GM18505 (cell line): ENCODE measurements at regions not wholly inside any gene's neighbourhood (a gene's known extent, or its start where the extent isn't known, plus 50 kb on each side); places are given as distances from the start of the nearest gene placed in this dataset.

Experiments used
- ATAC-seq: cut with Tn5 transposase; IDR thresholded peaks from one replicate; pipeline ENCODE4 v1.9.1; 2021; ENCODE audit not compliant: unreplicated experiment
- POLR2A ChIP-seq: IDR thresholded peaks from 4 replicates; pipeline ENCODE4 v1.6.1; 2011; ENCODE audit warnings: borderline replicate concordance; ENCODE audit not compliant: insufficient read depth, insufficient read length; ENCODE audit errors: extremely low read depth

DNA sequence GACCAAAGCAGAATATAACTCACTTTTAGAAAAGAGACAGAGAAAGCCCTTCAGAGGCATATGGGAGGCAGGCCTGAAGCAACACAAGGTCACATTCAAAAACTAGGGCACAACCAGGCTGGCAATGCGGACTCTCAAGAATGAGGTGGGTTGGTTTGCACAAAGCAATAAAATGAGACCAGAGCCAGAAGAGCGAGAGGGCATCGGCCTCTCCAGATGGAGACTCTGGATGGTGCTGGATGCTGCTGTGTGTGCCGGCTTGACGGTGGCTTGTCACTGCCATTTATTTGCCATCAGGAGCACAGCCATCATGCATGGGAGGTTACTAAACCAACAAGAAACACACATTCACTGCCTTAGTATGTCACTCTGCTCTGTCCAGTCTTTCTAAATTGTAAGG, 649.4 kb downstream of the DIAPH3 start:
- no peak for TF ChIP-seq POLR2A
- ATAC-seq: no peak

DNA sequence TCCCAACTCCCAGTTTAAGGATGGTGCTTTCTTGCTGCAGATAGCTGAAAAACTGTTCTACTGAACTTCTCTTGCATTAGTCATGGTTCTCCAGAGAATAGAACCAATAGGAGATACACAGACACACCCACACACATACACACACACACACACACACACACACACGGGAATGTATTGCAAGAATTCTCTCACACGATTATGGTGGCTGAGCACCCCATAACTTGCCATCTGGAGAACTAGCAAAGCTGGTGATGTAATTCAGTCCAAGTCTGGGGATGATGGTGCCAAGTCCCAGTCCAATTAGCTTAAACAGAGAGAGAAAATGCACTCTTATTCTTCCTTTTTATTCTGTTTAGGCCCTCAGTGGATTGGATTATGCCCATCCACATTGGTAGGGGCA, 643.9 kb downstream of the DIAPH3 start:
- no peak for ATAC-seq
- no peak for TF ChIP-seq POLR2A

DNA sequence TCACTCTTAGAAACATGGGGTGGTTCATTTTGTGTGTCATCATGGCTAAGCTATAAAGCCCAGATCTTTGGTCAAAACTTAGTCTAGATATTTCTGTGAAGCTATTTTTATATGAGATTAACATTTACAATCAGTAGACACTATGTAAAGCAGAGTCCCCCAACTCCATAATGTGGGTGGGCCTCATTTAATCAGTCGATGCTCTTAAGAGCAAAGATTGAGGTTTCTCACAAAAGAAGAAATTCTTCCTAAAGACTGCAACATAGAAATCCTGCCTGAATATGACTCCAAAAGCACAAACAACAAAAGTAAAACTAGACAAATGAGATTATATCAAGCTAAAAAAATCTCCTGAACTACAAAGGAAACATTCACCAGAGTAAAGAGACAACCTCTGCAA, 642.2 kb downstream of the DIAPH3 start:
- ATAC-seq: no peak
- TF ChIP-seq POLR2A: no peak

DNA sequence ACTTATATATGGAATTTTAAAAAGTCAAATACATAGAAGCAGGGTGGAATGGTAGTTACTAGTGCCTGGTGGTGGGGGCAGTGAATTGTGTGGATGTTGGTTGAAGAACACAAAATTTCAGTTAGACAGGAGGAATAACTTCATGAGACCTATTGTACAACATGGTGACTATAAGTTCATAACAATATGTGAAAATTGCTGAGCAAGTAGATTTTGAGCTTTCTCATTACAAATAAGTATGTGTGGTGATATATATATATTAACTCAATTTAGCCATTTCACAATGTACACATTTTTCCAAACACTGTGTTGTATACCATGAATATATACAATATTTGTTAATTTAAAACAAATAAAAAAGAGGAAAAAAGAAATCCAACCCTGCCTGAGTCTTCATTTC, 641.1 kb downstream of the DIAPH3 start:
- no peak for TF ChIP-seq POLR2A
- ATAC-seq: no peak

DNA sequence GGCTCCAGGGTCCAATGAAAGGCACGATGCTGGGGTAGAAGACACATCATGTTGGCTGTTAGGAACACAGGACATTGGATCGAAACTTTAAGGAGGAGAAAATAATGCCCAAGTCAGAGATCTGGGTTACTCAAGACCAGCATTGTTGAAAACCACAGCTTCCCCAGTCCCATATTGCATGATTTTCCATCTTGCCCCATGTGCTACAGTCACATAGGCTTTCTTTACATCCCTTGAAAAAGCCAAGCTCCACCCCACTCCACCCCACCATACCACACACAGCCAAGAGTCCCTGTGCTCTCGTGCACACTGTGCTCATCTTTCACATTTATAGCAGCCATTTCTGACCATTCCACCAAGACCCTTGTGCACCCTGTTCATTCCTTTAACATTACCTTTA, 636.2 kb downstream of the DIAPH3 start:
- ATAC-seq: no peak
- no peak for TF ChIP-seq POLR2A

DNA sequence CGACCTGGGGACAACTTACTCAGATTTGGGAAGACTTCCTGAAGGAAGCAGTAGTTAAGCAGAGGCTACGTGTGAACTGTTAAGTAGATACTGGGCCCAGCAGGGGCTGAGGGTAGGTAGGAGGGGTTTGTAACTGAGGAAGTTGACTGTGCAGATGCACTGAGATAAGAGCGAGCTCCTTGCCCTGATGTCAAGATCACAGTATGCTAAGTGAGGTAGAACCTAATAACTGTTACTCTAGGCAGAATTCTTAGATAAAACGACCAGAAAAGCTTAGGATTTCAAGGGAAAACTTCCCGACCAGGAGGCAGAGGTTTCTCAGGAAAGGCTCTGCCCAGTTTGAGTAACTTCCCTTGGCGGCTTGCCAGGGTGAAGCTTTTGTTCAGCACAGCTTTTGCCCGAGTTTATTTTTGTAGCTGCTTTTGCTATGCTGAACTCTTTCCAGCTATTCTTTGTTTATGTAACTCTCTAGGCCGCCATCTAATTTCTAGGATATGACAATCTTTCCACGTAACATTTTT, 632.1 kb downstream of the DIAPH3 start:
- peak; percentile 89 for ATAC-seq
- TF ChIP-seq POLR2A: no peak

DNA sequence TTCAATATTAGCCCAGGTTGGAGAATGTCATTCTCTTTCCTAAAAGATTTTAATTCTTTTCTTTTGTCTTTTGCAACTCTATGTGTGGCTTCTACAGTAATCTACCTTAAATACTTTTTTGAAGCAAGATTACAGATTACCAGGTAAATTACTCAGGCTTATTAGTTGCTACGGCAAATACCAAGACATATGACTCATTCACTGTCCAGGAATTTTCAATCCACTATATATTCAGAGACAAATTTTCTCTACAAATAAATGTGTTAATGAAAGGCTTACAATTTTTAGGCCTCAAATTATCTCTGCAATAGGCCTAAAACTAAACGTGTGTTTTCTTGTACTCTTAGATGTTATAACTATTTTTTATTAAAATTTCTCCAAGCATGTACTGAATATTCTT, 631.3 kb downstream of the DIAPH3 start:
- no peak for ATAC-seq
- no peak for TF ChIP-seq POLR2A

DNA sequence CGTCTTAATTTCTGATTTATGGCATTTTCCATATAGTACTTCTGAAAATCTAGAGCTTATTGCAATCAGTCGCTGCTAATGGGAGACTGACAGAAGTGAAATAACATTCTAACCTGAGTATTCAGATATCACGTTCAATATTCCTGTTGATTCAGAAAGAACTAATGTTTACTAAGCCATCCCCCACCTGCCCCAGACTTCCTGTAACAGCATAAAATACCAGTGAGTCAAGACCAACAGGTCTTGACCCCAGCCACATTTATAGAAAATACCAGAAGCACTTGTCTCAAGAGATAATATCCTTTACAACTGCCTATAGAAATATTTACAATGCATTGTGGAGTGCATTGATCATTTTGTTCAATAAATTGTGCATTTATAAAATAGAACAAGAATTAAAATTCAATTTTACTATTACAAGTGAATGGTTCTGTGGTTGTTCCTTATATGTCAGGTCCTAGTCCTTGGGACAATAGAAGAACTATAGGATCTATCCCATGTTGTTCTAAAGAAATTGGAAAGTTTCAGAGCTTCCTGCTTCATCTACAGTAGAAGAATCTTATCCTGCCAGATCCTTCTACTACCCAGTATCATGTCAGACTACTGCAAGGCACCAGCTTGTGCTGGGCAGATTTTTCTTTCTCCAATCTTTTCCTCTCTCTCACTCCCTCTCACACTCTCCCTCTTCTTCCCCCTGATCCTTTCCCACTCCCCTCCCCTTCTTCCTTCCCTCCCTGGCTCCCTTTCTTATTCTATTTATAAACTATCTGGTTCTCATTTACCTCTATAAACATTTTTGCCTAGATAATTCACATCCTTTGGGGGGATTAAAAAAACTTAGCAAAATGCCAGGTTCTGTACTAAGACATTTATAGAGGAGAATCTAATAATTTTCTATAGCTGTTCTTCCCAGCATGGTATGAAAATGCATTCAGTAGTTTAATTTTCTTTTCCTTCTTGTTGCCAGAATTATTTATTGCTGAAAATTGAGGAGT, 629.9 kb downstream of the DIAPH3 start:
- ATAC-seq: no peak
- TF ChIP-seq POLR2A: no peak

DNA sequence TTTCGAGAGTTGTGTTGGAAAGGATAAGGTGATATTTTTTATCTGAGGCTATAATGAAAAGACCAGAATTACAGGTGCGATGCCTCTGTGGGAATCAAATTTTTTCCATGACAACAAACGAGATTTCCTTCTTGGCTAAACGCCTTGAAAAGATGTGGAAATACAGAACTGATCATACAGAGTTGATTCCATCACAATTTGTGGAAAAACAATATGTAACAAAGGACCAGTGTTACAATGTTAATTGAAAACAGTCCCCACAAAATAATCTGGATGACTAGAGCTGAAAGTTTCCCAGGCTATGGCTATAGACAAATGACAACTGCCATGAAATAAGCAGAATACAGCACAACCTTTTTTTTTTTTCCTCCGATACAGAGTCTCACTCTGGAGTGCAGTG, 628.9 kb downstream of the DIAPH3 start:
- TF ChIP-seq POLR2A: no peak
- no peak for ATAC-seq

DNA sequence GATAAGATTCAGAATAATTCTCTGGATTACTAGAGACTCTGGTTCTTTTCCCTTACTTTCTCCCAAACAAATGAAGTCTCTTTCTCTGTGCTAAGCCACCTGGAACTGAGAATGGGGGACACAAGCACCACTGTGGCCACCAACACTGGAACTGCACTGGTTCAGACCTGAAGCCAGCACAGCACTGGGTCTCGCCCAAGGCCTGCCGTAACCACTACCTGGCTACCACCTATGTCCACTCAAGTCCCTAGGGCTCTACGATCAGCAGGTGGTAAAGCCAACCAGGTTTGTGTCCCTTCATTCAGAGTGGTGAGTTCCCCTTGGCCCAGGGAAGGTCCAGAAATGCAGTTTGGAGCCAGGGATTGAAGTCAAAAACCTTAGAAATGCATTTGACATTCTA, 626.2 kb downstream of the DIAPH3 start:
- TF ChIP-seq POLR2A: no peak
- ATAC-seq: no peak

DNA sequence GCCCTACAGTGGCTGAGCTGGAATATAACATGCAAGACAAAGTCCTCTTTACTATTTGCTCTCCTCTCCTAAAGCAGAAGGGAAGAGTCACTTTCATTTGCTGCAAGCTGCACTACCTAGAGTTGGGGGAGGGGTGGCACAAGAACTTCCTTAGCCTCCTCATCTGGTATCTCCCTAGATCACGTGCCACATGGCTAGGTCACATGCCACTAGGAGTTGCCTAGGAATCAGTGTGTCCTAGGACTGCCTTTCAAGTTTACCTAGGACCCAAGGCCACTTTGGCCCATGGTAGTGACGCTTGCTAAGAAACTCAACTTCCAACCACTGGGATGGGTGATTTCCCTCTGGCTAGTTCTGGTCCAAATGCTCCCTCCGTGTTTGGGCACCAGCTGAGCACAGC, 625.2 kb downstream of the DIAPH3 start:
- ATAC-seq: no peak
- no peak for TF ChIP-seq POLR2A

DNA sequence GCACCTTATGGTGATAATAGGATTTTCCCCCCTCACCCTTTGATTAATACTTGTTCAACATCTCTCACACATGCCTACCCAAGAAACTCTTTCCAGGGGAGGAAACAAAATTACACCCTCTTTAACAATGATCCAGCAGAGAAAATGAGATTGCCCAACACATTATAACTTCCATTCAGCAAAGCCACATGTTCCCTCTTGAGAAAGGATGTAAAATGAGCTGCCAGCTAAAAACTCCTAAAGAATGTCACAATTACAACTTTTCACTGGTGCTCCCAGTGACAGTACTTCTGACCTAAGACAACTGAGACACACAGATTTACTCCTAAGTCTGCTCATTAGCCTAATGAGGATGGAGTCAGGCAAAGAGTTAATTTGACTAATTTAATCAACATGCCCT, 621.4 kb downstream of the DIAPH3 start:
- TF ChIP-seq POLR2A: no peak

DNA sequence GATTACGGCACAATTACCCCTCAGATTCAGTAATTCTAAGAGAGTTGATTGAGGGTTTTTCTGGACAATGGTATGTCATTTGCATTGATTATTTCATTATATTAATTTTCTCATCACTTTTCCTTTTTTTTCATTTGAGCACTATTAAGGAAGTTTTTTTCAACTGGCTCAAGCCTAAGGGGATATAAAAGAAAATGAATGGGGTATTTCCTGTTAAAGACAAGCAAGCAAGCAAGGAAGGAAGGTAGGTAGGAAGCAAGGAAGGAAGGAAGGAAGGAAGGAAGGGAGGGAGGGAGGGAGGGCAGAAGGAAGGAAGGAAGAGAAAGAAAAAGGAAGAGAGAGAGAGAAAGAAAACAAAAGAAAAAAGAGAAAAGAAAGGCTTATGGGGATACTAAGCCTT, 620.3 kb downstream of the DIAPH3 start:
- no peak for ATAC-seq
- TF ChIP-seq POLR2A: no peak

More for the DNA sequence above, 621.4 kb downstream of the DIAPH3 start:
- ATAC-seq: no peak

DNA sequence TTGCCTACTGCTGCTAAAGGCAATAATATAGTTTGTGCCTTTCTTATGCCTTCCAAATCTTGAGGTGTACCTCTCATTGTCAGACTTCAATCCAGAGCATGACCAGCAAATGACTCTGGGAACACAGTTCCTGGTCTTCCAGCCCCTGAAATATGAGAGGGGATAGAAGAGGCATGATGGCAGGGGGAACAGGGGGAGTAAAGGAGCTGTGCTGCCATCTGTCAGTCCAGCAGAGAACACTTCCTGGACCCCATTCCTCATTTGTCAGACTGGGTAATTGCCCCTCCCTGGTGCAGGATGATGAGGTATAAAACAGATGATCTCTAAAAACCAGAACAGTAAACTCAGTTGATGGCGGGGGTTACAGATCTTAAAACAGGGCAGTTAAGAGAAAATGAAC, 618.7 kb downstream of the DIAPH3 start:
- ATAC-seq: no peak
- TF ChIP-seq POLR2A: no peak
